ENCODE measurements at regions not wholly inside any gene's neighbourhood (a gene's known extent, or its start where the extent isn't known, plus 50 kb on each side); places are given as distances from the start of the nearest gene placed in this dataset.
A peak's percentile ranks its signal among the peaks of the same experiment; 100 is the strongest.

- dilution Hi-C loops (cut with HindIII; ENCODE audit: low sequenced_read_pairs, unreplicated experiment) (no loop called here), intact Hi-C loops (cut with micrococcal nuclease) (no loop called here), in situ Hi-C loops (cut with MboI; ENCODE audit: low sequenced_read_pairs) (no loop called here)
- H3K27me3 ChIP-seq (ENCODE audit: control insufficient read depth, insufficient read depth, low read length): no peaks in the 10 kb centered on the region
- no CpG with 5 or more reads among the region's 2 CpGs for WGBS, 2 experiments (ENCODE audit: extremely low coverage in 2 of 2, insufficient read length in 1 of 2)
- H3K56ac ChIP-seq (ENCODE audit: extremely low read depth, insufficient read depth, low read length): no peak overlapping the region
- no peak overlapping the region for H2BK5ac ChIP-seq (ENCODE audit: low read depth, low read length, poor library complexity, severe bottlenecking)
- H4K5ac ChIP-seq (ENCODE audit: low read depth, low read length): no peak overlapping the region
- no peak for TF ChIP-seq MXI1 (IDR thresholded peaks at IDR 0.05; ENCODE audit: borderline replicate concordance, low read depth, low read length)
- no peak for TF ChIP-seq BHLHE40 (IDR thresholded peaks at IDR 0.05; ENCODE audit: low read depth, low read length)
- TF ChIP-seq MAFK (IDR thresholded peaks at IDR 0.05; ENCODE audit: low read depth, low read length): no peak
- no peak for TF ChIP-seq MAZ (IDR thresholded peaks at IDR 0.05; ENCODE audit: borderline replicate concordance, low read depth, low read length)
- TF ChIP-seq CEBPB (IDR thresholded peaks at IDR 0.05; ENCODE audit: low read depth, low read length): no peak
- no peak for TF ChIP-seq CHD1 (IDR thresholded peaks at IDR 0.05; ENCODE audit: low read depth, low read length)
- TF ChIP-seq CTCF (conservative IDR thresholded peaks at IDR 0.05; ENCODE audit: low read depth, low read length): no peak
- no peak for TF ChIP-seq RCOR1 (IDR thresholded peaks at IDR 0.05; ENCODE audit: insufficient replicate concordance, low read length)
- no peak for TF ChIP-seq RAD21 (IDR thresholded peaks at IDR 0.05; ENCODE audit: low read length)
- no peak for TF ChIP-seq NFE2L2 (IDR thresholded peaks at IDR 0.05; ENCODE audit: low read depth, low read length)
- TF ChIP-seq ELK1 (IDR thresholded peaks at IDR 0.05; ENCODE audit: borderline replicate concordance, low read depth, low read length): no peak
- no peak for TF ChIP-seq USF2 (IDR thresholded peaks at IDR 0.05; ENCODE audit: low read depth, low read length)
- no peak for TF ChIP-seq RFX5 (IDR thresholded peaks at IDR 0.05; ENCODE audit: low read depth, low read length)
- no peak for TF ChIP-seq FOS (IDR thresholded peaks at IDR 0.05; ENCODE audit: low read depth, low read length)
- TF ChIP-seq POLR2A (IDR thresholded peaks at IDR 0.05; ENCODE audit: low read depth, low read length): no peak
- no peak for TF ChIP-seq SMC3 (IDR thresholded peaks at IDR 0.05; ENCODE audit: low read depth, low read length)
- no TSS peak for BruUV-seq (replicated peaks)
- H3K36me3 ChIP-seq (ENCODE audit: control insufficient read depth, insufficient read depth, low read length): no peaks in the 10 kb centered on the region
- DNase-seq: no peak
- H3K18ac ChIP-seq (ENCODE audit: low read depth, low read length): no peak overlapping the region
- H3K79me1 ChIP-seq (ENCODE audit: low read depth in 1 of 2, low read length in 2 of 2): no peaks in the 10 kb centered on the region
- CTCF ChIA-PET: interaction anchor here (0.6 kb wide), 1 partner anchor 202 kb away, joined by 4 read pairs; no protein-coding TSS in a partner anchor
- H3K4ac ChIP-seq (ENCODE audit: low read depth, low read length): no peak overlapping the region
- H3K9me1 ChIP-seq (ENCODE audit: insufficient read depth, low read length): peaks cover 3% of the 10 kb centered on the region
- H3K4me1 ChIP-seq (ENCODE audit: control insufficient read depth, insufficient read depth, low read length): peaks cover 5% of the 10 kb centered on the region
- no peak overlapping the region for H3K4me2 ChIP-seq (ENCODE audit: low read depth, low read length)
- H2AK5ac ChIP-seq (ENCODE audit: low read depth, low read length): no peak overlapping the region
- H4K20me1 ChIP-seq (ENCODE audit: insufficient read depth, low read length): no peaks in the 10 kb centered on the region
- H2BK120ac ChIP-seq (ENCODE audit: low read depth, low read length): no peak overlapping the region
- ATAC-seq (ENCODE audit: low read depth): no peak
- H3K23ac ChIP-seq (ENCODE audit: low read depth, low read length): no peak overlapping the region
- no peak overlapping the region for H3K9ac ChIP-seq (ENCODE audit: low read depth, low read length)
- H4K8ac ChIP-seq (ENCODE audit: low read depth in 2 of 2, low read length in 2 of 2): no peak overlapping the region
- POLR2A ChIA-PET (ENCODE audit: unreplicated experiment): no interaction called here
- H3K27ac ChIP-seq (ENCODE audit: insufficient read depth, low read length): no peak overlapping the region
- no peak overlapping the region for H2AFZ ChIP-seq (replicated peaks; ENCODE audit: low read length, poor library complexity)
- no peak overlapping the region for H3K4me3 ChIP-seq (ENCODE audit: insufficient read depth, low read depth, low read length)
- H4K91ac ChIP-seq (ENCODE audit: insufficient read depth, low read depth, low read length): no peak overlapping the region
- no peak overlapping the region for H2BK20ac ChIP-seq (ENCODE audit: low read depth, low read length)
- no peak overlapping the region for H3K14ac ChIP-seq (replicated peaks; ENCODE audit: low read depth, low read length)
- peak overlapping the region; percentile 52; the same call in 1 of the 3 replicates for H2BK15ac ChIP-seq (ENCODE audit: low read depth, low read length)
- H3K9me3 ChIP-seq (ENCODE audit: control insufficient read depth, insufficient read depth, low read length): no peaks in the 10 kb centered on the region
- no peak overlapping the region for H2AK9ac ChIP-seq (replicated peaks; ENCODE audit: low read depth, low read length, poor library complexity)
These were observed 78.6 kb upstream of the PTPRK start for GRCh38 chr6:128599036-128599435.
